PC-3 (cell line): ENCODE measurements at regions not wholly inside any gene's neighbourhood (a gene's known extent, or its start where the extent isn't known, plus 50 kb on each side); places are given as distances from the start of the nearest gene placed in this dataset.

Source experiments
- EZH2phosphoT487 ChIP-seq: fragments of 300-600 bp; sonication (generic); IDR thresholded peaks from 2 replicates; pipeline ENCODE4 v1.6.1; 2018; ENCODE audit warnings: mild to moderate bottlenecking, antibody characterized with exemption, low read length, borderline replicate concordance
- TF ChIP-seq, protein P1 (sequence below): fragments of 300-600 bp; sonication (generic); conservative IDR thresholded peaks from 2 replicates; pipeline ENCODE4 v1.5.1; 2017; ENCODE audit warnings: antibody characterized with exemption, low read depth, mild to moderate bottlenecking, low read length

DNA sequence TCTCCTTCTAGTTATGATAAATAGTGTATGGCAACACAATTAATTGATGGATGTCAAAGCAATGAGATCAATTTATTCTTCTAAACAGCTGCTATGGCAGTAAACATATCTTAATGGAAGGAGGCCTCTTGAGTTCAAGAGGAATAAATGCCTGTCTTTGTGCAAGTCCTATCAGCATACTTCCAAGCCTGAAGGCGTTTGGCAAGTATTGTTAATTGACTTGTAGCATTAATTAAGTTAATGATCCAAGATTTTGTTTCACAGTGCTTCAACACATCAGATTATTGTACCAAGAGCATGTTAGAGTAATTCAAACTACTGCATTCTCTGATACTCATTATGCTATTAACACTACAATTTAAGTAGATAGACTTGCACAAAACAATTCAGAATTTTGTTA lies 144.8 kb downstream of the FAT4 start:
- TF ChIP-seq, protein P1, sequence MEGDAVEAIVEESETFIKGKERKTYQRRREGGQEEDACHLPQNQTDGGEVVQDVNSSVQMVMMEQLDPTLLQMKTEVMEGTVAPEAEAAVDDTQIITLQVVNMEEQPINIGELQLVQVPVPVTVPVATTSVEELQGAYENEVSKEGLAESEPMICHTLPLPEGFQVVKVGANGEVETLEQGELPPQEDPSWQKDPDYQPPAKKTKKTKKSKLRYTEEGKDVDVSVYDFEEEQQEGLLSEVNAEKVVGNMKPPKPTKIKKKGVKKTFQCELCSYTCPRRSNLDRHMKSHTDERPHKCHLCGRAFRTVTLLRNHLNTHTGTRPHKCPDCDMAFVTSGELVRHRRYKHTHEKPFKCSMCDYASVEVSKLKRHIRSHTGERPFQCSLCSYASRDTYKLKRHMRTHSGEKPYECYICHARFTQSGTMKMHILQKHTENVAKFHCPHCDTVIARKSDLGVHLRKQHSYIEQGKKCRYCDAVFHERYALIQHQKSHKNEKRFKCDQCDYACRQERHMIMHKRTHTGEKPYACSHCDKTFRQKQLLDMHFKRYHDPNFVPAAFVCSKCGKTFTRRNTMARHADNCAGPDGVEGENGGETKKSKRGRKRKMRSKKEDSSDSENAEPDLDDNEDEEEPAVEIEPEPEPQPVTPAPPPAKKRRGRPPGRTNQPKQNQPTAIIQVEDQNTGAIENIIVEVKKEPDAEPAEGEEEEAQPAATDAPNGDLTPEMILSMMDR: no peak
- no peak for TF ChIP-seq EZH2phosphoT487
